ENCODE measurements at regions not wholly inside any gene's neighbourhood (a gene's known extent, or its start where the extent isn't known, plus 50 kb on each side); places are given as distances from the start of the nearest gene placed in this dataset.

DNA sequence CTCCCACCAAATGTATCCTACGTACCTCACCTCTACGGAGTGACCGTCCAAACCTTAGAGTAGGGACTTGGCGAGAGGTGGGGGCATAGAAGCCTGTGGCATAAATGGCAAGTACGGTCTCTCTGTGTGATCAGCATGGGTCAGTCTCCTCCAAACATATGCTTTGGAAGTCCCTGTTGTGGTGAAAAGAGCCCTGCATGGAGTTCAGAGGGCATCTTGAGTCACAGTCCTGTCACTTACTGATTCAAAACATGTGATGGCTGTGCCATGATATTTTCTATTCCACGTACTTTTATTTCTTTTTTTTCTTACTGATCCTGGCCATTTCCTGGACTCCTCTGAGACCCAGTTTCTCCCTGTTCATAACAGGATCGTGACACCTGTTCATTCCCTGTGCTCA lies 67.5 kb upstream of the CEP85L start:
- TF ChIP-seq, protein P1, sequence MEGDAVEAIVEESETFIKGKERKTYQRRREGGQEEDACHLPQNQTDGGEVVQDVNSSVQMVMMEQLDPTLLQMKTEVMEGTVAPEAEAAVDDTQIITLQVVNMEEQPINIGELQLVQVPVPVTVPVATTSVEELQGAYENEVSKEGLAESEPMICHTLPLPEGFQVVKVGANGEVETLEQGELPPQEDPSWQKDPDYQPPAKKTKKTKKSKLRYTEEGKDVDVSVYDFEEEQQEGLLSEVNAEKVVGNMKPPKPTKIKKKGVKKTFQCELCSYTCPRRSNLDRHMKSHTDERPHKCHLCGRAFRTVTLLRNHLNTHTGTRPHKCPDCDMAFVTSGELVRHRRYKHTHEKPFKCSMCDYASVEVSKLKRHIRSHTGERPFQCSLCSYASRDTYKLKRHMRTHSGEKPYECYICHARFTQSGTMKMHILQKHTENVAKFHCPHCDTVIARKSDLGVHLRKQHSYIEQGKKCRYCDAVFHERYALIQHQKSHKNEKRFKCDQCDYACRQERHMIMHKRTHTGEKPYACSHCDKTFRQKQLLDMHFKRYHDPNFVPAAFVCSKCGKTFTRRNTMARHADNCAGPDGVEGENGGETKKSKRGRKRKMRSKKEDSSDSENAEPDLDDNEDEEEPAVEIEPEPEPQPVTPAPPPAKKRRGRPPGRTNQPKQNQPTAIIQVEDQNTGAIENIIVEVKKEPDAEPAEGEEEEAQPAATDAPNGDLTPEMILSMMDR (conservative IDR thresholded peaks at IDR 0.05 in 1 of 2, IDR thresholded peaks at IDR 0.05 in 1 of 2; ENCODE audit: low read depth in 1 of 2, low read length in 2 of 2): no peak
- TF ChIP-seq EZH2 (IDR thresholded peaks at IDR 0.05; ENCODE audit: low read length, missing control alignments): no peak
